HepG2 (cell line): ENCODE measurements at regions not wholly inside any gene's neighbourhood (a gene's known extent, or its start where the extent isn't known, plus 50 kb on each side); places are given as distances from the start of the nearest gene placed in this dataset.
A peak's percentile ranks its signal among the peaks of the same experiment; 100 is the strongest.

Source experiments
- BATF2 ChIP-seq: sonication (generic); formaldehyde crosslinking; IDR thresholded peaks from 2 replicates; pipeline ENCODE4 v1.8.0; 2022; ENCODE audit warnings: mild to moderate bottlenecking, missing genetic modification reagents, moderate library complexity
- HDAC2 ChIP-seq: sonication (generic); formaldehyde crosslinking; IDR thresholded peaks from 2 replicates; pipeline ENCODE4 v1.4.0; 2020; ENCODE audit warnings: missing genetic modification reagents
- HMG20A ChIP-seq: IDR thresholded peaks from 2 replicates; pipeline ENCODE4 v1.6.1; 2016; ENCODE audit warnings: borderline replicate concordance
- HNRNPL ChIP-seq: fragments of 200-400 bp; formaldehyde crosslinking; IDR thresholded peaks from 2 replicates; pipeline ENCODE4 v1.6.1; 2017; ENCODE audit warnings: mild to moderate bottlenecking, low read depth, low read length
- KLF11 ChIP-seq: IDR thresholded peaks from 2 replicates; pipeline ENCODE4 v1.6.1; 2016; ENCODE audit warnings: missing compliant biosample characterization
- LCORL ChIP-seq, 2 experiments: fragments of 450-650 bp in 1 of 2; sonication (generic) in 1 of 2; formaldehyde crosslinking in 1 of 2; IDR thresholded peaks; 2 replicates each; pipeline versions ENCODE4 v1.5.0 to v1.6.1; 2017 to 2020; ENCODE audit warnings: antibody characterized with exemption in 1 of 2, missing genetic modification reagents in 1 of 2
- MED13 ChIP-seq: sonication (generic); formaldehyde crosslinking; IDR thresholded peaks from 2 replicates; pipeline ENCODE4 v1.5.0; 2020; ENCODE audit warnings: missing genetic modification reagents
- MXI1 ChIP-seq: IDR thresholded peaks from 3 replicates; pipeline ENCODE4 v1.6.1; 2012; ENCODE audit warnings: low read depth, low read length, inconsistent platforms, borderline replicate concordance
- PATZ1 ChIP-seq: sonication (generic); formaldehyde crosslinking; IDR thresholded peaks from 2 replicates; pipeline ENCODE4 v1.4.0; 2020; ENCODE audit warnings: missing genetic modification reagents
- PAWR ChIP-seq: sonication (generic); formaldehyde crosslinking; IDR thresholded peaks from 2 replicates; pipeline ENCODE4 v1.4.0; 2020; ENCODE audit warnings: missing genetic modification reagents, mild to moderate bottlenecking, borderline replicate concordance
- PLSCR1 ChIP-seq: sonication (generic); formaldehyde crosslinking; IDR thresholded peaks from 2 replicates; pipeline ENCODE4 v1.5.0; 2020; ENCODE audit warnings: missing genetic modification reagents, mild to moderate bottlenecking, borderline replicate concordance
- RFXAP ChIP-seq: sonication (generic); formaldehyde crosslinking; IDR thresholded peaks from 2 replicates; pipeline ENCODE4 v1.4.0; 2020; ENCODE audit warnings: missing genetic modification reagents, borderline replicate concordance
- SIX4 ChIP-seq: sonication (generic); formaldehyde crosslinking; IDR thresholded peaks from 2 replicates; pipeline ENCODE4 v1.4.0; 2020; ENCODE audit warnings: missing genetic modification reagents
- SNAPC4 ChIP-seq: sonication (generic); formaldehyde crosslinking; IDR thresholded peaks from 2 replicates; pipeline ENCODE4 v1.4.0; 2020; ENCODE audit warnings: mild to moderate bottlenecking, missing genetic modification reagents
- ZBTB21 ChIP-seq: sonication (generic); formaldehyde crosslinking; IDR thresholded peaks from 2 replicates; pipeline ENCODE4 v1.4.0; 2020; ENCODE audit warnings: missing genetic modification reagents
- ZKSCAN5 ChIP-seq: sonication (generic); formaldehyde crosslinking; IDR thresholded peaks from 2 replicates; pipeline ENCODE4 v1.5.1; 2020; ENCODE audit warnings: mild to moderate bottlenecking, missing genetic modification reagents
- ZNF30 ChIP-seq: sonication (generic); formaldehyde crosslinking; IDR thresholded peaks from 2 replicates; pipeline ENCODE4 v1.5.0; 2020; ENCODE audit warnings: mild to moderate bottlenecking, missing genetic modification reagents
- ZNF33B ChIP-seq: sonication (generic); formaldehyde crosslinking; IDR thresholded peaks from 2 replicates; pipeline ENCODE4 v1.5.1; 2020; ENCODE audit warnings: mild to moderate bottlenecking, missing genetic modification reagents
- ZNF569 ChIP-seq: sonication (generic); formaldehyde crosslinking; IDR thresholded peaks from 2 replicates; pipeline ENCODE4 v1.5.0; 2020; ENCODE audit warnings: mild to moderate bottlenecking, missing genetic modification reagents, moderate library complexity, borderline replicate concordance
- ZNF710 ChIP-seq: sonication (generic); formaldehyde crosslinking; IDR thresholded peaks from 2 replicates; pipeline ENCODE4 v1.5.0; 2020; ENCODE audit warnings: mild to moderate bottlenecking, missing genetic modification reagents, borderline replicate concordance

GRCh38 chr5:116652196-116652729 lies 77.6 kb upstream of the SEMA6A start (continued):
- peak; percentile 67; the same call in 1 of the 2 replicates for TF ChIP-seq ZKSCAN5
- no peak for TF ChIP-seq BATF2 (CRISPR knock-in tag)
- TF ChIP-seq HDAC2 (CRISPR knock-in tag), result peak; percentile 67; the same call in 1 of the 2 replicates
- no peak for TF ChIP-seq RFXAP (CRISPR knock-in tag)
- TF ChIP-seq PAWR (CRISPR knock-in tag), result no peak
- peak; percentile 69; the same call in 1 of the 2 replicates for TF ChIP-seq HMG20A (CRISPR knock-in tag)
- peak; percentile 47; the same call in 1 of the 2 replicates for TF ChIP-seq SIX4 (CRISPR knock-in tag)
- no peak for TF ChIP-seq ZNF33B
- TF ChIP-seq MXI1, result peak; percentile 42; the same call in 1 of the 3 replicates
- no peak for TF ChIP-seq ZNF30 (CRISPR knock-in tag)
- TF ChIP-seq MED13 (CRISPR knock-in tag), result no peak
- TF ChIP-seq ZBTB21 (CRISPR knock-in tag), result no peak
- TF ChIP-seq SNAPC4 (CRISPR knock-in tag), result no peak
- TF ChIP-seq PLSCR1 (CRISPR knock-in tag), result no peak
- TF ChIP-seq PATZ1, result no peak
- TF ChIP-seq KLF11, result no peak
- peak; percentile 62; the same call in 1 of the 2 replicates for TF ChIP-seq ZNF710
- TF ChIP-seq LCORL (IDR thresholded peaks at IDR 0.05), result peak; percentile 25; the same call in 1 of the 2 replicates
- TF ChIP-seq LCORL (CRISPR knock-in tag; IDR thresholded peaks at IDR 0.05), result no peak
- TF ChIP-seq ZNF569 (CRISPR knock-in tag), result no peak
- TF ChIP-seq HNRNPL, result no peak
